A549 (cell line): ENCODE measurements at regions not wholly inside any gene's neighbourhood (a gene's known extent, or its start where the extent isn't known, plus 50 kb on each side); places are given as distances from the start of the nearest gene placed in this dataset.

Experiments used
- ATAC-seq, 2 experiments: fragments of 200-7000 bp in 1 of 2; fragments of >200 bp in 1 of 2; cut with Nextera tagmentation in 1 of 2; cut with Tn5 transposase in 1 of 2; 3 replicates each; pipeline versions ENCODE4 v1.8.0 to v1.9.1; 2018 to 2020; ENCODE audit warnings: mild to moderate bottlenecking in 1 of 2, moderate library complexity in 1 of 2
- CTCF ChIA-PET: fragments of 300-600 bp; sonication (Branson Sonifier 250); formaldehyde crosslinking; extraction: SDS; loops from one replicate; lab custom pipeline; 2021; ENCODE audit warnings: antibody characterized with exemption, inconsistent platforms; lab: Yijun Ruan, JAX
- POLR2A ChIA-PET: fragments of 350-600 bp; formaldehyde crosslinking; extraction: SDS; loops from one replicate; lab custom pipeline; 2021; ENCODE audit warnings: antibody characterized with exemption, inconsistent platforms; lab: Yijun Ruan, JAX
- DNase-seq, 2 experiments: peaks; one replicate each; pipeline versions ENCODE4 v3.0.0 to v3.0.0-alpha.2; 2011 to 2016; ENCODE audit warnings: low read depth in 1 of 2, low spot score in 1 of 2
- FAIRE-seq: peaks from 2 replicates; lab custom pipeline; 2011; peaks lifted over from hg19 to GRCh38; lab: Jason Lieb, UNC
- H3K27ac ChIP-seq, 2 experiments: fragments of >200 bp; sonication (Bioruptor Twin); formaldehyde crosslinking; 3 replicates each; pipeline ENCODE4 v1.5.1; 2016 to 2017
- H3K4me1 ChIP-seq: fragments of >200 bp; sonication (Bioruptor Twin); formaldehyde crosslinking; 3 replicates; pipeline ENCODE4 v1.6.1; 2016
- H3K4me2 ChIP-seq: fragments of >200 bp; sonication (Bioruptor Twin); formaldehyde crosslinking; 3 replicates; pipeline ENCODE4 v1.6.1; 2016
- H3K4me3 ChIP-seq: fragments of >200 bp; sonication (Bioruptor Twin); formaldehyde crosslinking; 3 replicates; pipeline ENCODE4 v1.5.1; 2016
- H3K9me3 ChIP-seq: fragments of >200 bp; sonication (Bioruptor Twin); formaldehyde crosslinking; 3 replicates; pipeline ENCODE4 v1.6.1; 2016
- CBX8 ChIP-seq: fragments of 200-600 bp; sonication (generic); IDR thresholded peaks from 2 replicates; pipeline ENCODE4 v1.6.1; 2016
- CHD2 ChIP-seq: fragments of 150-350 bp; IDR thresholded peaks from 2 replicates; pipeline ENCODE4 v1.6.1; 2014; ENCODE audit warnings: low read length; ENCODE audit not compliant: partially characterized antibody
- ELK1 ChIP-seq: fragments of 150-350 bp; IDR thresholded peaks from 2 replicates; pipeline ENCODE4 v1.6.1; 2014; ENCODE audit warnings: low read depth, mild to moderate bottlenecking, low read length
- ESRRA ChIP-seq: fragments of 150-350 bp; IDR thresholded peaks from 2 replicates; pipeline ENCODE4 v1.6.1; 2014; ENCODE audit warnings: mild to moderate bottlenecking, low read length, borderline replicate concordance
- FOSB ChIP-seq: fragments of 250-450 bp; sonication (Bioruptor Pico); IDR thresholded peaks from 2 replicates; pipeline ENCODE4 v1.5.0; 2020; ENCODE audit warnings: mild to moderate bottlenecking, moderate library complexity
- FOSL2 ChIP-seq, 2 experiments: fragments of 450-650 bp in 1 of 2; fragments of >200 bp in 1 of 2; sonication (Bioruptor Twin) in 1 of 2; formaldehyde crosslinking; IDR thresholded peaks; 2 replicates each; pipeline versions ENCODE4 v1.5.0 to v1.6.1; 2016 to 2020; ENCODE audit warnings: mild to moderate bottlenecking in 1 of 2, moderate library complexity in 1 of 2
- FOXS1 ChIP-seq: fragments of 250-450 bp; sonication (Bioruptor Pico); IDR thresholded peaks from 2 replicates; pipeline ENCODE4 v1.5.0; 2020; ENCODE audit warnings: mild to moderate bottlenecking, moderate library complexity
- HEYL ChIP-seq: fragments of 250-450 bp; sonication (Bioruptor Pico); IDR thresholded peaks from 2 replicates; pipeline ENCODE4 v1.8.0; 2021; ENCODE audit warnings: mild to moderate bottlenecking, moderate library complexity
- HMGXB4 ChIP-seq: fragments of 250-450 bp; sonication (Bioruptor Pico); IDR thresholded peaks from 2 replicates; pipeline ENCODE4 v1.5.0; 2021; ENCODE audit warnings: mild to moderate bottlenecking, moderate library complexity, borderline replicate concordance
- HOXB5 ChIP-seq: fragments of 250-450 bp; sonication (Bioruptor Pico); IDR thresholded peaks from 2 replicates; pipeline ENCODE4 v1.5.0; 2020; ENCODE audit warnings: mild to moderate bottlenecking, moderate library complexity
- JUN ChIP-seq, 2 experiments: fragments of >200 bp; sonication (Bioruptor Twin); formaldehyde crosslinking; IDR thresholded peaks; 2 replicates in 1 of 2; 3 replicates in 1 of 2; pipeline ENCODE4 v1.6.1; 2016 to 2017
- JUNB ChIP-seq: fragments of >200 bp; sonication (Bioruptor Twin); formaldehyde crosslinking; IDR thresholded peaks from 2 replicates; pipeline ENCODE4 v1.6.1; 2016
- NFE2L2 ChIP-seq: fragments of 150-350 bp; conservative IDR thresholded peaks from 2 replicates; pipeline ENCODE4 v1.6.1; 2014; ENCODE audit warnings: low read length
- PHF8 ChIP-seq: fragments of 200-600 bp; sonication (generic); IDR thresholded peaks from 2 replicates; pipeline ENCODE4 v1.6.1; 2016; ENCODE audit warnings: low read depth, mild to moderate bottlenecking, antibody characterized with exemption, moderate library complexity, borderline replicate concordance
- RAD21 ChIP-seq, 2 experiments: fragments of >200 bp in 1 of 2; sonication (Bioruptor Twin) in 1 of 2; formaldehyde crosslinking in 1 of 2; IDR thresholded peaks in 1 of 2; conservative IDR thresholded peaks in 1 of 2; 2 replicates in 1 of 2; 3 replicates in 1 of 2; pipeline ENCODE4 v1.6.1; 2012 to 2018; ENCODE audit warnings: inconsistent platforms in 1 of 2
- RCOR1 ChIP-seq: fragments of 150-350 bp; IDR thresholded peaks from 2 replicates; pipeline ENCODE4 v1.6.1; 2014; ENCODE audit warnings: antibody characterized with exemption, low read length, low read depth
- RNF2 ChIP-seq: fragments of 200-600 bp; sonication (generic); IDR thresholded peaks from 2 replicates; pipeline ENCODE4 v1.6.1; 2016; ENCODE audit warnings: low read depth, mild to moderate bottlenecking, antibody characterized with exemption, moderate library complexity, borderline replicate concordance
- SMC3 ChIP-seq: fragments of >200 bp; sonication (Bioruptor Twin); formaldehyde crosslinking; IDR thresholded peaks from 3 replicates; pipeline ENCODE4 v1.6.1; 2018; ENCODE audit warnings: inconsistent platforms
- USF2 ChIP-seq: fragments of 450-650 bp; IDR thresholded peaks from 2 replicates; pipeline ENCODE4 v1.6.1; 2014; ENCODE audit warnings: antibody characterized with exemption
- ZSCAN20 ChIP-seq: fragments of 250-450 bp; sonication (Bioruptor Pico); IDR thresholded peaks from 2 replicates; pipeline ENCODE4 v1.8.0; 2022; ENCODE audit warnings: mild to moderate bottlenecking, moderate library complexity
- WGBS: methylation state at CpG from one replicate; pipeline ENCODE4 v1.1.6; 2017; ENCODE audit errors: missing lambda C conversion rate; 5-methylcytosine and 5-hydroxymethylcytosine counted together
- TF ChIP-seq, protein P1 (sequence below): fragments of 200-600 bp; sonication (generic); IDR thresholded peaks from 2 replicates; pipeline ENCODE4 v1.6.1; 2016; ENCODE audit warnings: antibody characterized with exemption, mild to moderate bottlenecking, moderate library complexity
- TF ChIP-seq, protein P2 (sequence below): fragments of >200 bp; sonication (Bioruptor Twin); formaldehyde crosslinking; IDR thresholded peaks from 3 replicates; pipeline ENCODE4 v1.5.1; 2016
- TF ChIP-seq, protein P3 (sequence below): fragments of >200 bp; sonication (Bioruptor Twin); formaldehyde crosslinking; IDR thresholded peaks from 3 replicates; pipeline ENCODE4 v1.6.1; 2016

GRCh38 chr13:40026741-40027140, 371.3 kb downstream of the COG6 start:
- TF ChIP-seq ESRRA (no peak), RNF2 (no peak), JUN (IDR thresholded peaks at IDR 0.05) (no peak), CBX8 (no peak), FOXS1 (no peak), CHD2 (no peak), ZSCAN20 (no peak)
- TF ChIP-seq, protein P1, sequence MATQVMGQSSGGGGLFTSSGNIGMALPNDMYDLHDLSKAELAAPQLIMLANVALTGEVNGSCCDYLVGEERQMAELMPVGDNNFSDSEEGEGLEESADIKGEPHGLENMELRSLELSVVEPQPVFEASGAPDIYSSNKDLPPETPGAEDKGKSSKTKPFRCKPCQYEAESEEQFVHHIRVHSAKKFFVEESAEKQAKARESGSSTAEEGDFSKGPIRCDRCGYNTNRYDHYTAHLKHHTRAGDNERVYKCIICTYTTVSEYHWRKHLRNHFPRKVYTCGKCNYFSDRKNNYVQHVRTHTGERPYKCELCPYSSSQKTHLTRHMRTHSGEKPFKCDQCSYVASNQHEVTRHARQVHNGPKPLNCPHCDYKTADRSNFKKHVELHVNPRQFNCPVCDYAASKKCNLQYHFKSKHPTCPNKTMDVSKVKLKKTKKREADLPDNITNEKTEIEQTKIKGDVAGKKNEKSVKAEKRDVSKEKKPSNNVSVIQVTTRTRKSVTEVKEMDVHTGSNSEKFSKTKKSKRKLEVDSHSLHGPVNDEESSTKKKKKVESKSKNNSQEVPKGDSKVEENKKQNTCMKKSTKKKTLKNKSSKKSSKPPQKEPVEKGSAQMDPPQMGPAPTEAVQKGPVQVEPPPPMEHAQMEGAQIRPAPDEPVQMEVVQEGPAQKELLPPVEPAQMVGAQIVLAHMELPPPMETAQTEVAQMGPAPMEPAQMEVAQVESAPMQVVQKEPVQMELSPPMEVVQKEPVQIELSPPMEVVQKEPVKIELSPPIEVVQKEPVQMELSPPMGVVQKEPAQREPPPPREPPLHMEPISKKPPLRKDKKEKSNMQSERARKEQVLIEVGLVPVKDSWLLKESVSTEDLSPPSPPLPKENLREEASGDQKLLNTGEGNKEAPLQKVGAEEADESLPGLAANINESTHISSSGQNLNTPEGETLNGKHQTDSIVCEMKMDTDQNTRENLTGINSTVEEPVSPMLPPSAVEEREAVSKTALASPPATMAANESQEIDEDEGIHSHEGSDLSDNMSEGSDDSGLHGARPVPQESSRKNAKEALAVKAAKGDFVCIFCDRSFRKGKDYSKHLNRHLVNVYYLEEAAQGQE: no peak
- ATAC-seq: no peak

DNA sequence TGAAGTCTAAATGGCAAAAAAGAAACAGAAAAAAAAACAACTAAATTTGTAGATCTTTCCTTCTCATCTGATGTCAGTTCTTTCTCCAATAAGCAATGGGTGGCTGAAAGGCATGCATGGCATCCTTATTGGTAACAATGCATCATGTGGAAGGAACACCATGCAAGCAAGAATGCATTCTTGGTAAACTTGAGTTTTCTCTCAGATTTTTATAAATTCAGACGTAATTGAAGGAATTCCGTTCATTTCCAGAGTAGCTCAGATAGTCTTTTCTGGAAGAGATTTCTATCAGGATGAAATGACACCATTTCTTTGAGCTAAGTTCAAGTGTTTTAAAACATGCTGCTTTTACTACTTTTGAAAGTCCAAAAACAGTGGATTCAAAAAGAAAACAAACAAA, 373.0 kb downstream of the COG6 start:
- no peaks in the 10 kb centered on the region for H3K4me1 ChIP-seq
- H3K27ac ChIP-seq: no peak overlapping the region
- FAIRE-seq: no peak
- CTCF ChIA-PET: no interaction called here
- no peak for DNase-seq
- no peak overlapping the region for H3K4me3 ChIP-seq
- 57% methylated on average over 2 of the region's 2 CpGs for WGBS
- no peak for TF ChIP-seq ELK1
- no peak for TF ChIP-seq USF2
- TF ChIP-seq FOSL2 (IDR thresholded peaks at IDR 0.05): no peak
- no peak for TF ChIP-seq FOSL2 (CRISPR knock-in tag; IDR thresholded peaks at IDR 0.05)
- TF ChIP-seq JUNB: no peak
- no peak for TF ChIP-seq NFE2L2
- no peak for TF ChIP-seq JUN (IDR thresholded peaks at IDR 0.05)
- no peak for TF ChIP-seq PHF8
- no peak for TF ChIP-seq RCOR1
- no peak for TF ChIP-seq RNF2
- TF ChIP-seq ESRRA: no peak
- TF ChIP-seq SMC3: no peak
- no peak for TF ChIP-seq HMGXB4 (CRISPR knock-in tag)
- TF ChIP-seq HOXB5: no peak
- no peak for TF ChIP-seq FOSB (CRISPR knock-in tag)
- TF ChIP-seq, protein P2, sequence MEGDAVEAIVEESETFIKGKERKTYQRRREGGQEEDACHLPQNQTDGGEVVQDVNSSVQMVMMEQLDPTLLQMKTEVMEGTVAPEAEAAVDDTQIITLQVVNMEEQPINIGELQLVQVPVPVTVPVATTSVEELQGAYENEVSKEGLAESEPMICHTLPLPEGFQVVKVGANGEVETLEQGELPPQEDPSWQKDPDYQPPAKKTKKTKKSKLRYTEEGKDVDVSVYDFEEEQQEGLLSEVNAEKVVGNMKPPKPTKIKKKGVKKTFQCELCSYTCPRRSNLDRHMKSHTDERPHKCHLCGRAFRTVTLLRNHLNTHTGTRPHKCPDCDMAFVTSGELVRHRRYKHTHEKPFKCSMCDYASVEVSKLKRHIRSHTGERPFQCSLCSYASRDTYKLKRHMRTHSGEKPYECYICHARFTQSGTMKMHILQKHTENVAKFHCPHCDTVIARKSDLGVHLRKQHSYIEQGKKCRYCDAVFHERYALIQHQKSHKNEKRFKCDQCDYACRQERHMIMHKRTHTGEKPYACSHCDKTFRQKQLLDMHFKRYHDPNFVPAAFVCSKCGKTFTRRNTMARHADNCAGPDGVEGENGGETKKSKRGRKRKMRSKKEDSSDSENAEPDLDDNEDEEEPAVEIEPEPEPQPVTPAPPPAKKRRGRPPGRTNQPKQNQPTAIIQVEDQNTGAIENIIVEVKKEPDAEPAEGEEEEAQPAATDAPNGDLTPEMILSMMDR: no peak
- TF ChIP-seq, protein P3, sequence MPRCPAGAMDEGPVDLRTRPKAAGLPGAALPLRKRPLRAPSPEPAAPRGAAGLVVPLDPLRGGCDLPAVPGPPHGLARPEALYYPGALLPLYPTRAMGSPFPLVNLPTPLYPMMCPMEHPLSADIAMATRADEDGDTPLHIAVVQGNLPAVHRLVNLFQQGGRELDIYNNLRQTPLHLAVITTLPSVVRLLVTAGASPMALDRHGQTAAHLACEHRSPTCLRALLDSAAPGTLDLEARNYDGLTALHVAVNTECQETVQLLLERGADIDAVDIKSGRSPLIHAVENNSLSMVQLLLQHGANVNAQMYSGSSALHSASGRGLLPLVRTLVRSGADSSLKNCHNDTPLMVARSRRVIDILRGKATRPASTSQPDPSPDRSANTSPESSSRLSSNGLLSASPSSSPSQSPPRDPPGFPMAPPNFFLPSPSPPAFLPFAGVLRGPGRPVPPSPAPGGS: no peak
- no peak for TF ChIP-seq RAD21 (conservative IDR thresholded peaks at IDR 0.05 in 1 of 2, IDR thresholded peaks at IDR 0.05 in 1 of 2)
- TF ChIP-seq HEYL: no peak
- TF ChIP-seq, all 56 proteins: peak for 0
- POLR2A ChIA-PET: no interaction called here
- ATAC-seq: no peak
- Histone ChIP-seq H3K4me2 (no peak overlapping the region), H3K9me3 (no peaks in the 10 kb centered on the region)

More at GRCh38 chr13:40026741-40027140, 371.3 kb downstream of the COG6 start:
- DNase-seq (no peak), FAIRE-seq (no peak)
- no peaks in the 10 kb centered on the region for H3K9me3 ChIP-seq
- no peak overlapping the region for H3K4me3 ChIP-seq
- ChIA-PET POLR2A (no interaction called here), CTCF (no interaction called here)
- no peak overlapping the region for H3K27ac ChIP-seq
- no peaks in the 10 kb centered on the region for H3K4me1 ChIP-seq
- WGBS: 20% methylated on average over 4 of the region's 4 CpGs
- H3K4me2 ChIP-seq: no peak overlapping the region
